Cardiac muscle cell (in vitro differentiated cells and primary cell): ENCODE measurements at regions not wholly inside any gene's neighbourhood (a gene's known extent, or its start where the extent isn't known, plus 50 kb on each side); places are given as distances from the start of the nearest gene placed in this dataset.

Experiments
- DNase-seq, 2 donors: peaks; one replicate each; pipeline versions ENCODE4 v3.0.0 to v3.0.0-alpha.2; 2010 to 2017; ENCODE audit warnings: low read depth in 1 of 2, low spot score in 1 of 2
- H3K27ac ChIP-seq: fragments of 200-600 bp; sonication (generic); 2 replicates; pipeline ENCODE4 v1.5.1; 2016
- H3K27me3 ChIP-seq: fragments of 200-600 bp; sonication (generic); 2 replicates; pipeline ENCODE4 v1.6.0; 2016; ENCODE audit warnings: control low read depth
- H3K36me3 ChIP-seq: fragments of 200-600 bp; sonication (generic); 2 replicates; pipeline ENCODE4 v1.5.1; 2016; ENCODE audit warnings: control low read depth
- H3K4me1 ChIP-seq: fragments of 200-600 bp; sonication (generic); 2 replicates; pipeline ENCODE4 v1.8.1; 2017; ENCODE audit warnings: low read depth, mild to moderate bottlenecking, mixed run types
- H3K4me3 ChIP-seq: fragments of 200-600 bp; sonication (generic); 2 replicates; pipeline ENCODE4 v1.5.1; 2016; ENCODE audit warnings: mild to moderate bottlenecking
- H3K9me3 ChIP-seq: fragments of 200-600 bp; sonication (generic); 2 replicates; pipeline ENCODE4 v1.5.1; 2017; ENCODE audit warnings: low read depth, mild to moderate bottlenecking, control low read depth
- TF ChIP-seq, protein P1 (sequence below): IDR thresholded peaks from 2 replicates; pipeline ENCODE4 v1.5.1; 2012; ENCODE audit warnings: low read depth, mild to moderate bottlenecking, low read length

DNA sequence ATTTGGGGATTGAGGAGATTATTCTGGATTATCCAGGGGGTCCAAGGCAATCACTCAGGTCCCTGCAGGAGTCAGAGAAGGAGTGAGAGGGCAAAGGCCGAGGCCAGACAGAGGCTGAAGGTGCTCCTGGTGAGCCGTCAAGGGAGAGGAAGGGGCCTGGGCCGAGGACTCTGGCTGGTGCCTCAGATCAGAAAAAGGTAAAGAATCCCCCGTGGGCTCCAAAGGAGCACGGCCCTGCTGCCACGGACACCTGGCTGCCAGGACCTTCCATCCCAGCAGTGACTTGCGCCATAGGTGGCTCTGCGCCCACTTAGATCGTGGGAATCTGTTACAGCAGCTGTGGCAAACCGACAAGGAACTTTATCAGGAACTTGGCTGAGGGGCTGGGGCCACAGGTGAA is 374.8 kb upstream of the MYT1L start:
- Histone ChIP-seq H3K4me3 (no peak overlapping the region), H3K27me3 (no peaks in the 10 kb centered on the region), H3K36me3 (no peaks in the 10 kb centered on the region), H3K9me3 (no peaks in the 10 kb centered on the region), H3K27ac (no peak overlapping the region), H3K4me1 (no peaks in the 10 kb centered on the region)
- no peak for DNase-seq
- TF ChIP-seq, protein P1, sequence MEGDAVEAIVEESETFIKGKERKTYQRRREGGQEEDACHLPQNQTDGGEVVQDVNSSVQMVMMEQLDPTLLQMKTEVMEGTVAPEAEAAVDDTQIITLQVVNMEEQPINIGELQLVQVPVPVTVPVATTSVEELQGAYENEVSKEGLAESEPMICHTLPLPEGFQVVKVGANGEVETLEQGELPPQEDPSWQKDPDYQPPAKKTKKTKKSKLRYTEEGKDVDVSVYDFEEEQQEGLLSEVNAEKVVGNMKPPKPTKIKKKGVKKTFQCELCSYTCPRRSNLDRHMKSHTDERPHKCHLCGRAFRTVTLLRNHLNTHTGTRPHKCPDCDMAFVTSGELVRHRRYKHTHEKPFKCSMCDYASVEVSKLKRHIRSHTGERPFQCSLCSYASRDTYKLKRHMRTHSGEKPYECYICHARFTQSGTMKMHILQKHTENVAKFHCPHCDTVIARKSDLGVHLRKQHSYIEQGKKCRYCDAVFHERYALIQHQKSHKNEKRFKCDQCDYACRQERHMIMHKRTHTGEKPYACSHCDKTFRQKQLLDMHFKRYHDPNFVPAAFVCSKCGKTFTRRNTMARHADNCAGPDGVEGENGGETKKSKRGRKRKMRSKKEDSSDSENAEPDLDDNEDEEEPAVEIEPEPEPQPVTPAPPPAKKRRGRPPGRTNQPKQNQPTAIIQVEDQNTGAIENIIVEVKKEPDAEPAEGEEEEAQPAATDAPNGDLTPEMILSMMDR: no peak

DNA sequence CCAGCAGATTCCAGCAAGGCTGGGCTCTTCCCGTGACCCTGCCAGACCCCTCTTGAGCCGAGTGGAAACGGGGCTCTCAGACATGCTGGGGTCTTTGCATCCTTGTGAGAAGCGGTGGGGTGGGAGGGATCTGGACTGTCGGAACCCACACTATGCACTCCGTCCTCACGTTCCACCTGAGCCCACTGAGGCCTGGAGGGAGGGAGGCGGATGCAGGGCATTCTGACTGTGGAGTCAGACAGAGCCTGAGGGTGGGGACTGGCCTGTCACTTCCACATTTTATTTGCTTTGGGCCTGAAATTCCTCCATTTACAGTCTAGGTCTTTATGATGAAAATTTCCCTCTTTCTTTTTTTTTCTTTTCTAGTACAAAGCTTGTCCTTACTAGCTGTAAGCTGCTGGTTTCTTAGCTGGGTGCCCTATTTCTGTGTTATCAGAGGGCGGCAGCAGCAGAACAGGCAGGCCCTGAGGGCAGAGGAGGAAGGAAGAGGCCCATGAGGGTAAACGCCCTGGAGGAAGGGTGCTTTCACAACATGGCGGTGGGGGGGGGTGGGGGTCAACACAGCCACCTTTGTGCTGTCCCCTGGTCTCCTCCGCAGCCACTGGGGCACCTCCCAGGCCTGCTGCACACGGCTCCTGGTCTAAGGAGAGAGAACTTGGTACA is 373.5 kb upstream of the MYT1L start:
- Histone ChIP-seq H3K4me3 (no peak overlapping the region), H3K36me3 (no peaks in the 10 kb centered on the region), H3K27me3 (no peaks in the 10 kb centered on the region), H3K4me1 (no peaks in the 10 kb centered on the region), H3K9me3 (no peaks in the 10 kb centered on the region), H3K27ac (no peak overlapping the region)
- TF ChIP-seq, protein P1: no peak
- no peak for DNase-seq

DNA sequence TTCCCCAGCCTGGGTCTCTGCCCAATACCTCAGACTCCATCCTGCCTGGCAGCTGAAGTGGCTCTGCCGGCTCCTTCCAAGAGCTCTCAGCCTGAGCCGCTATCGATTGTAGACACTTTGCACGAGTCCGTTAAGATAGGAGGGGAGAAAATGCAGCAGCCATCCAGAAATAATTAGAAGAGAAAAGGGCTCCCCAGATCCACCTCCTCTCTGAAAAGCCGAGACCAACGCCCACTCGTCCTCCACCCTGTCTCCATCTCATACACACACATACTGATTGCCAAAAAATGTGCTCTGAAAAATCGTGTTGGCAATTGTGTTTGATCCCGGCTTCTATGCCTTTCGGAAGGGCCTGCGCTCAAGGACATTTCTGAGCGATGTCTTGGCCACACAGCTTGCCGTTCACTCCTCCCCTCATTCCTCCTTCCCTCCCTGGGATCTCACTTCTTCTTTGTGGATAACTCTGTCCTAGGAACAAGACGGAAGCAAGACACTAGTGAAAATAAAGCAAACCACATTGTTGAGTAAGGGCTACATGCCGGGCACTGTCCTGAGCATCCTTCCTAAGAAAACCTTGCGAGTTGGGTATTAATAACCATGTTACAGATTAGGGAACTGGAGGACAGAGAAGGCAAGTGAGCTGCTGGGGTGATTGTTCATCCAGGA is 372.8 kb upstream of the MYT1L start:
- no peaks in the 10 kb centered on the region for H3K36me3 ChIP-seq
- TF ChIP-seq, protein P1: no peak
- no peak overlapping the region for H3K27ac ChIP-seq
- no peak overlapping the region for H3K4me3 ChIP-seq
- no peak for DNase-seq
- no peaks in the 10 kb centered on the region for H3K9me3 ChIP-seq
- H3K4me1 ChIP-seq: no peaks in the 10 kb centered on the region
- no peaks in the 10 kb centered on the region for H3K27me3 ChIP-seq

DNA sequence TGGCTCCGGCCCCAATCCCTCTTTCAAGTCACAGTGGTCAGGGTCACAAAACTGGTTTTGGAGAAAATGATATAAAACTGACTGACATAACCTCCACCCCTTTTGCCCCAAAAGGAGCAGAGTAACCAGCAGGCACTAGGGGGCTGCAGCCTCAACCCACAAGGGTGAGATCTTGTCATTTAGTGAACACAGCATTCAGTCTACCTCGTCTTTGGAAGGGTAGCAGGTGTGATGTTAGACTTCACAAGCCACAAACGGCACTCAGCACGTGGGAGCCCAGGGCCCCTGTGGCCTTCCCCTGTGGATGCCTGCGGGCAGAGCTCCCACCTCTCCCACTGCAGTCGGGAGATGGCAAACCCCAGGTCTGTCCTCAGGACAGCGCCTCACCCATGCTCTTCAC is 372.1 kb upstream of the MYT1L start:
- Histone ChIP-seq H3K9me3 (no peaks in the 10 kb centered on the region), H3K4me3 (no peak overlapping the region), H3K4me1 (no peaks in the 10 kb centered on the region), H3K36me3 (no peaks in the 10 kb centered on the region), H3K27ac (no peak overlapping the region), H3K27me3 (no peaks in the 10 kb centered on the region)
- no peak for DNase-seq
- TF ChIP-seq, protein P1: no peak

DNA sequence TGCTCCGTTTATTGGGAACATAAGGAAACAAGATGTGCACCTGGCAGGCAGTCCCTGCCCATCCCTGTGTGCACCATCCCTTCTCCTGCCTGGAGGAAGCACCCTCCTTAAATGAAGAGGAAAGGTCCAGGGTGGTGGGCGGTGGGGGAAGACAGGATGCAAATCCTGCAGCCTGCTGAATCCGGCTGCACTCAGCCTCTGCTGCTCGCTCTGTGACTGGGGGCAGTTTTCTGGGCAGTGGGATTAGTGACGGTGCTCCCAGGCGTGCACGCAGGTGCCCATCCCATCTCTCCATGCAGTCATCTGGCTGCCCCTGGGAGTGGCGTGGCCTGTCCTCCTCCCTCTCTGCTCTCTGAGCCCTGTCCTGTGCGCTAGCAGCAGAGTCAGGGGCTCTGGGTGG is 371.3 kb upstream of the MYT1L start:
- Histone ChIP-seq H3K4me3 (no peak overlapping the region), H3K36me3 (no peaks in the 10 kb centered on the region), H3K27me3 (no peaks in the 10 kb centered on the region), H3K9me3 (no peaks in the 10 kb centered on the region), H3K27ac (no peak overlapping the region), H3K4me1 (no peaks in the 10 kb centered on the region)
- TF ChIP-seq, protein P1: no peak
- DNase-seq: no peak
